ENCODE measurements at regions not wholly inside any gene's neighbourhood (a gene's known extent, or its start where the extent isn't known, plus 50 kb on each side); places are given as distances from the start of the nearest gene placed in this dataset.

GRCh38 chr5:23274171-23274570 is 233.2 kb upstream of the PRDM9 start:
- TF ChIP-seq CTCF (IDR thresholded peaks at IDR 0.05), result no peak
- no peak for TF ChIP-seq POLR2A (IDR thresholded peaks at IDR 0.05)
- TF ChIP-seq POLR2AphosphoS5 (IDR thresholded peaks at IDR 0.05), result no peak
